ENCODE measurements at regions not wholly inside any gene's neighbourhood (a gene's known extent, or its start where the extent isn't known, plus 50 kb on each side); places are given as distances from the start of the nearest gene placed in this dataset.

DNA sequence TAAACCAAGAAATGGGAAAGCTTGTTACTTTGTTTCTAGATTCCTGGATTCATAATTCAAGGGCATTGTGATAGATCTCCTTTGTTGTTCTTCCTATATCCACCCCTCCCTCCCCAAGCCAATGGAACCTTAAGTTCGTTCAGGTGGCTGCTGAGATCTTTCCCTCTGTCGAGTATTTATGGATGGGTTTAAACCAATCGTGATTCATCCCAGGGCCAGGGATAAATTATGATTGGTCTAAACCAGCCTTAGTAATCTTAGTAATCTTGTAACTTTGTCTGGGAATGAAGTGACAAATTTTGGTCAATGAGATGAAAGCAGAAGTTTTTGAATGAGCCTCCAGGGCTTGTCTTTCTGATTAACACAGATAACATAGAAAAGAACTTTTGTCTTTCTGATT lies 56.1 kb upstream of the PCED1B start:
- intact Hi-C loops (cut with DNase I; ENCODE audit: low total_unique reads): no loop called here
- TF ChIP-seq, protein P1, sequence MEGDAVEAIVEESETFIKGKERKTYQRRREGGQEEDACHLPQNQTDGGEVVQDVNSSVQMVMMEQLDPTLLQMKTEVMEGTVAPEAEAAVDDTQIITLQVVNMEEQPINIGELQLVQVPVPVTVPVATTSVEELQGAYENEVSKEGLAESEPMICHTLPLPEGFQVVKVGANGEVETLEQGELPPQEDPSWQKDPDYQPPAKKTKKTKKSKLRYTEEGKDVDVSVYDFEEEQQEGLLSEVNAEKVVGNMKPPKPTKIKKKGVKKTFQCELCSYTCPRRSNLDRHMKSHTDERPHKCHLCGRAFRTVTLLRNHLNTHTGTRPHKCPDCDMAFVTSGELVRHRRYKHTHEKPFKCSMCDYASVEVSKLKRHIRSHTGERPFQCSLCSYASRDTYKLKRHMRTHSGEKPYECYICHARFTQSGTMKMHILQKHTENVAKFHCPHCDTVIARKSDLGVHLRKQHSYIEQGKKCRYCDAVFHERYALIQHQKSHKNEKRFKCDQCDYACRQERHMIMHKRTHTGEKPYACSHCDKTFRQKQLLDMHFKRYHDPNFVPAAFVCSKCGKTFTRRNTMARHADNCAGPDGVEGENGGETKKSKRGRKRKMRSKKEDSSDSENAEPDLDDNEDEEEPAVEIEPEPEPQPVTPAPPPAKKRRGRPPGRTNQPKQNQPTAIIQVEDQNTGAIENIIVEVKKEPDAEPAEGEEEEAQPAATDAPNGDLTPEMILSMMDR (IDR thresholded peaks at IDR 0.05): no peak
- Histone ChIP-seq H3K4me1 (peaks cover 0 to 5% (median 0%) of the 10 kb centered on the region in 4 donors), H3K36me3 (no peaks in the 10 kb centered on the region), H3K4me3 (no peak overlapping the region), H3K9me3 (no peaks in the 10 kb centered on the region), H3K27ac (no peak overlapping the region), H3K27me3 (no peaks in the 10 kb centered on the region)
- no peak for DNase-seq

DNA sequence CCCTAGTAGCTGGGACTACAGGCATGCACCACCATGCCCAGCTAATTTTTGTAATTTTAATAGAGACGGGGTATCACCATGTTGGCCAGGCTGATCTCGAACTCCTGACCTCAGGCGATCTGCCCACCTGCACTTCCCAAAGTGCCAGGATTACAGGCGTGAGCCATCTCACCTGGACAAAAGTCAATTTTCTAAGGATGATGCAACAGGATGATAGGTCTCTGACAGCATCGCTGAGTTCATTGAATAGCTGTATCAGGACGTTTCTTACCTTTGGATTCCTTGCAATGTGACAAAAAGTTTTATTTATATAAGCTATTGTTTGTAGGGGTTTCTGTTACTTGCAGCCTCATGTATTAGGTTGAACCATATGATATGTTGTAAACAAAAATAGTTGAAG lies 55.5 kb upstream of the PCED1B start:
- Histone ChIP-seq H3K9me3 (no peaks in the 10 kb centered on the region), H3K4me3 (no peak overlapping the region), H3K27me3 (no peaks in the 10 kb centered on the region), H3K4me1 (peaks cover 0 to 5% (median 0%) of the 10 kb centered on the region in 4 donors), H3K27ac (no peak overlapping the region), H3K36me3 (no peaks in the 10 kb centered on the region)
- no peak for DNase-seq
- intact Hi-C loops (cut with DNase I; ENCODE audit: low total_unique reads): no loop called here
- TF ChIP-seq, protein P1 (IDR thresholded peaks at IDR 0.05): no peak

DNA sequence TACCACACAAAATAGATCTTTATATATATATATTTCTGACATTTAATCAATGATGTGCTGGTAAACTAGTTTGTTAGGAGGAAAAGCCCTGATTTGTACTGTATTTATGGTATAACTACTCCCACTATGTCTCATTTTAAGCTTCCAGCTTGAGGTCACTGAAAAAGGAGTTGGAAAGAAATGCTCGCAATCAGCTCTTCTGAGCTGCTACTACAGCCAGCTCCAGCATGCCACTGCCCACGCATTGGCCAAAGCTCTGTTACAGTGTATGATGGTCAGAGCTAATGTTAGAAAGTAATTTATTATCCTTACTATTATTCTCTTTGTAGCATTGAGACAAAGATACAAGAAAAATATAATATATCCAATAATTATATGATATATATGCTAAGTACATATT lies 55.0 kb upstream of the PCED1B start:
- TF ChIP-seq, protein P1 (IDR thresholded peaks at IDR 0.05): no peak
- no peaks in the 10 kb centered on the region for H3K27me3 ChIP-seq
- H3K4me3 ChIP-seq: no peak overlapping the region
- no peak for DNase-seq
- H3K9me3 ChIP-seq: no peaks in the 10 kb centered on the region
- intact Hi-C loops (cut with DNase I; ENCODE audit: low total_unique reads): no loop called here
- no peak overlapping the region for H3K27ac ChIP-seq
- H3K4me1 ChIP-seq: peaks cover 0 to 5% (median 0%) of the 10 kb centered on the region in 4 donors
- no peaks in the 10 kb centered on the region for H3K36me3 ChIP-seq

DNA sequence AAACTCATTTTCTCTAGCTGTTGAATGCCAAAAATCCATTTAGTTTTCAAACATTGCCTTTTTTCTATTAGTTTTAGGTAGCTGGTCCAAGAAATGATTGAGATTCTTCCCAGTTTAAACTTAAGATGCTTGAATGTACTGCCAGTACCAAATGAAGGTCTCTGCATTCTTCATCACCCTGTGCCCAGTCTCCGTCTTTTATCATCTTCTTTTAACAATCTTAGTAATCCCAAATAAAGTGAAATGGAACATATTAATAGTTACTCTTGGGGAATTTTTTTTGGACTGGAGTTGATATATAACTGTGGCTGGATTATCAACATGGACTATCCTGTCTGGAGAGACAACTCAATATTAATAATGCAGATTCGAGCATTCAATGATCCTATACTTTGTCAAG lies 54.1 kb upstream of the PCED1B start:
- no peak for DNase-seq
- H3K27me3 ChIP-seq: no peaks in the 10 kb centered on the region
- H3K36me3 ChIP-seq: no peaks in the 10 kb centered on the region
- H3K9me3 ChIP-seq: no peaks in the 10 kb centered on the region
- TF ChIP-seq, protein P1 (IDR thresholded peaks at IDR 0.05): no peak
- no peak overlapping the region for H3K4me3 ChIP-seq
- no peak overlapping the region for H3K27ac ChIP-seq
- H3K4me1 ChIP-seq: peaks cover 0 to 5% (median 0%) of the 10 kb centered on the region in 4 donors
- intact Hi-C loops (cut with DNase I; ENCODE audit: low total_unique reads): no loop called here

DNA sequence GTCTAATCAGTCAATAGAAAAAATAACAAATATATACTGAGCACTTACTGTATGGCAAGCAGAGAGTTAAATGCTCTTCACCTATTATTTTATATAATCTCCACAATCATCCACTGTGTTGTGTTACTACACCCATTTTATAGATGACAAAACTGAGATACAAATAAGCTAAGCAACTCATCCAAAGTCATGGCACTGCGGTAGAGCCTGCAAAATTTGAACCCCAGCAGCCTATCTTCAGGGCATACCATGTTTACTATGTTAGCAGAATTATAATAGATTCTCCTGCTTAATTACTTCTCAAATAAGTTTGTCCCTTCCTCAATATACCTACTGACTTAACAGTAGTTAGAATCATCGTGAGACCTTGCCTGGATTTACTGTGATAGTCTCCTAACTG lies 53.6 kb upstream of the PCED1B start:
- H3K27me3 ChIP-seq: no peaks in the 10 kb centered on the region
- no peaks in the 10 kb centered on the region for H3K36me3 ChIP-seq
- intact Hi-C loops (cut with DNase I; ENCODE audit: low total_unique reads): no loop called here
- H3K27ac ChIP-seq: no peak overlapping the region
- peaks cover 0 to 5% (median 0%) of the 10 kb centered on the region in 4 donors for H3K4me1 ChIP-seq
- no peak for DNase-seq
- H3K4me3 ChIP-seq: no peak overlapping the region
- no peaks in the 10 kb centered on the region for H3K9me3 ChIP-seq
- TF ChIP-seq, protein P1 (IDR thresholded peaks at IDR 0.05): no peak

DNA sequence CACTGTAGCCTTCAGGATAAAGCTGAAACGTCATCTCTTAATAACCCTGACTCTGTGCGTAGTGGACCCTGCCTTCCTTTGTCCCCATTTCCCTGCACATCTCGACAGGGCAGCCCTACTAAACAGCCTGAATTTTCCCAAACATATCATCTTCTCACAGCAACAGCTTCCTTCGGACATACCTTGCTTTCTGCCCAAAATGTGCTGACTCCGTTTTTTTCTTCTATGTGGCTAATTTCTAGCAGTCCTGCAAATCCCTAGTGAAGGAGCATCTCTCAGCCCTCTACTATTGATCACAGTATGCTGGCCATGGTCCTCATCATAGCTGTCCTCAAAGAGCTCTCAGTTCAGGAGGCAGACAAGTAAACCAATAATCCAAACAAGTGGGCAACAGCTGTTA lies 53.1 kb upstream of the PCED1B start:
- DNase-seq: no peak
- Histone ChIP-seq H3K27me3 (no peaks in the 10 kb centered on the region), H3K4me1 (peaks cover 0 to 5% (median 0%) of the 10 kb centered on the region in 4 donors), H3K9me3 (no peaks in the 10 kb centered on the region), H3K27ac (no peak overlapping the region), H3K36me3 (no peaks in the 10 kb centered on the region), H3K4me3 (no peak overlapping the region)
- intact Hi-C loops (cut with DNase I; ENCODE audit: low total_unique reads): no loop called here
- TF ChIP-seq, protein P1 (IDR thresholded peaks at IDR 0.05): no peak
